ENCODE measurements at regions not wholly inside any gene's neighbourhood (a gene's known extent, or its start where the extent isn't known, plus 50 kb on each side); places are given as distances from the start of the nearest gene placed in this dataset.
"Not testable (repeated sequence)": the region's sequence is repeated elsewhere in the genome, so short reads cannot be mapped to it uniquely, and the experiment has no call there.

DNA sequence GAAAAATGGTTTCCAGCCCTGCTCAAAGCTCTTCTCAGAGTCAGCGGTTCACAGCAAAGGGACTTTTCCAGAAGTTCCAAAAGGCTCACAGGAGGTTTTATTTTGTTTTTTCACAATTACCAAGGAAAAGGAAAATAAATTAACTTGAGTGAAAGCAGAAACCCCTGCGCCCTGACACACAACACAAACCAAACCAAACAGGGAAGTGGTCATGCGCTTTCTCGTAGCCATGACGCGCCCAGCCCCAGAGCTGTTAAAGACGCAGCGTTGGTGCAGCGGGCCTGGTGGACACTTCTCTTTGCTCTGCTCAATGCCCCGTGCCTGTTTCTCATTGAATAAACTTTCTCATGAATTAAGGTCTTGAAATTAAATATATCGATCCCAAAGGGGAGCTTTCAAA lies 134.4 kb upstream of the LYZL2 start:
- no peak for DNase-seq (ENCODE audit: low read depth)

DNA sequence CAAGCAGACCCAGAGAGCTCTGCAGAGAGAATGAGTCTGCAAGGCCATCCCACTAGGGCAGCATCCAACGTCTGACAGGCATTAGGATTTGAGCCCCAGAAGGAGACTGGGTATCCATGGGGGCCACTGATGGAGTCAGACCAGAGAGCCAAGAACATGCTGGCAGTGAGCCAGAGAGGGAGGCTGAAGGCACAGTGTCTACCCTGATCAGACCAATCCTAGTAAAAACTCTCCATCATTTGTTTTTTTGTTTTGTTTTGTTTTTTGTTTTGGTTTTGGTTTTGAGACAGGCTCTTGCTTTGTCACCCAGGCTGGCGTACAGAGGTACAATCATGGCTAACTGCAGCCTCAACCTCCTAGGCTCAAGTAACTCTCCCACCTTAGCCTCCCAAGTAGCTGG lies 133.1 kb upstream of the LYZL2 start:
- no peak for DNase-seq (ENCODE audit: low read depth)

DNA sequence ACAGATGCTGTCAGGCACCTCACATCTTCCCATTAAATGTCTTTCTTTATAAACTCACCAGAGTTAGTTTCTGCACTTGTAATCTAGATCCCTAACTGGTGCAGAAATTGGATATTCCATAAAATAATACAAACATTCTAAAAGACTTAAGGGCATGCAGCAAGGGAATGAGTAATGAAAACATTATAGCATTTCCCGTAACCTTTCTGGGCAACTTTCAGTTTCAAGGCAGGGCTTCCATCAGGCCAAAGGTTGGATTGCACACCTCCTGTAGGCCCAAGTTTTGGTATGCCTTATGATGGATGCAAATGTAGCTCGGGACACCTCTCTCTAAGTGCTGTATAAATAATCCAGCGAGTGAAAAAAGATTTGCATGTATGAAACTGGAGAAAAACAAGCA lies 129.9 kb upstream of the LYZL2 start:
- peak; percentile 79 for DNase-seq (ENCODE audit: low read depth)

DNA sequence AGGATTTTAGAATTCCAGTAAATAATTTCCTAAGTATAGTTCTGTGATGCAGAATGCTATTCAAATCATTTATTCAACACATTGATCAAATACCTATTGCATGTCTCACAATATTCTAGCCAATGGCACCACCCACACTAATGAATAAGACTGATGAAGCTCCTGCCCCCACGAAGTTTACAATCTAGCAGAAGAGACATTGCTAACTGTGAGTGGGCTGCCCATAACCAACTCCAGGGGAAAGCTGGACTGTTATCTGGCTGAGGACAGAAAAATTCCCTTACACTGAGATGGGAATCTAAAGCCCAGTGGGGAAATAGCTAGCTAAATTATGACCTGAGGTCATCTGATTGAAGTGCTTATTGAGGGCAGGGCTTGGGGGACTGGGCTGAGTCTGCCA lies 128.8 kb upstream of the LYZL2 start:
- peak; percentile 30 for DNase-seq (ENCODE audit: low read depth)

DNA sequence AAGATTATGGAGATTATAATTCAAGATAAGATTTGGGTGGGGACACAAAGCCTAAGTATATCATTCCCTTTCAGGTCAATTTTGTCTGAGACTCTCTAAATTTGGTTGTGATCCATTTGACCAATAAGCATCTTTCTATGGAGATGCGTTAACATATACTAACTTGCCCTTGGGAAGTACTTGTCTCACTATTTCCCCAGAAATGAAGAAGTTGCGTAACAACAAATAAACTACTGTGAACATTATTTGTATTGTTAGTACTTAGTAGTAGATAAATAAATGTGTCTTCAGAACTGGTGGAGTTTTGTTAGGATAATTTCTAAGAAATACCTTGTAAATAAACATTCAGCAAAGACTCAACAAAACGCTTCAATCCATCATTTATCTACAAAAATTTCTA lies 127.3 kb upstream of the LYZL2 start:
- DNase-seq (ENCODE audit: low read depth): no peak

DNA sequence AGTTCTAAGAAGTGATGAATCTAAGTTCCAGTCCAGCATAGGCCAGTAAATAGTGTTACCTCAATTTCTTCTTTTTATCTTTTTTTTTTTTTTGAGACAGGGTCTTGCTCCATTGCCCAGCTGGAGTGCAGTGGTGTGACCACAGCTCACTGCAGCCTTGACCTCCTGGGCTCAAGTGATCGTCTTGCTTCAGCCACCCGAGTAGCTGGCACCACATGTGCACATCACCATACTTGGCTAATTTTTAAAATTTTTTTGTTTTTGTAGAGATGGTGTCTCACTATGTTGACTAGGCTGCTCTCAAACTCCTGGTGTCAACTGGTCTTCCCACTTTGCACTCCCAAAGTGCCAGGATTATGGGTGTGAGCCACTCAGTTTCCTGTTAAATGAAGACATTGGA lies 126.6 kb upstream of the LYZL2 start:
- DNase-seq (ENCODE audit: low read depth): no peak

DNA sequence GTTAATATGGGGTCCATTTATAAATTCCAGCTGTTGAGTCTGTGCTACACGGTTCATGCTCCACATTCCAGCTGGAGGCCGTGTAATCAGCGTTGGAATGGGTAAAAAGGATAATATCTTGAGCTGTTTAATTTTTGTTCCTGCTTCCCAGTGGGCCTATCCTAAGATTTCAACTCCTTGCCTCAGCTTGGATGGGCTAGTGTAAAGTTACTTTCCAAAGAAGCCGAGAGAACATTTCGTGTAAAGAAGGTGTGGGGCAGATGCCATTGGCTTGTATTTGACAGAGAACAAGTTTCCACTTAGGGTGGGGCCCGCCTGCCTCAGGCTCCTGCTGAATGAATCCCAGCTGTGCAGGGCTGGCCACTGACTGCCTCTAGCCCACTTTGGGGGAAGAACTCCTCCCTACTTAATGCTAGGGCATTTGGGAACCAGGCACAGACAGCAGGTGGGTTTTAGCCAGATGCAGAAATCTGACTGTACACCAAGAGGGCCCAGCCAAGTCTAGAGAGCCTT lies 125.9 kb upstream of the LYZL2 start:
- no peak for DNase-seq (ENCODE audit: low read depth)

DNA sequence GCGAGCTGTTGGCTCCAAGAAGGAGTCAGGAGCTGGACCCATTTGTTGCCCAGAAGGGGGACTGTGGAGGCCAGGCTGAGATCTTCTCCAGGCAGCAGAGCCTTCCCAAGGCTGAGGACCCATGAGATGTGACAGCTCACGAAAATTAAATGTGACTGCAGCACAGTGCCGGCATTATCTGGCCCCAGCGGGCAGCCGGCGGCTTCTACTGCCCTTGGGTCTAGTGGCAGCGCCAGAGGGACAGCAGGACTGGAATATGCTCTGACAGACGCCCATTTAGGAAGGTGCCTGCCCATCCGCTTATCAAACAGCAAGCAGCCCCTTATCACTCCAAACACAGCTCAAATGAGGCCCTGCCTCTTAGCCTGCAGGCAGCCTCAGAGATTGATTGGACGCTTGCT lies 122.9 kb upstream of the LYZL2 start:
- no peak for DNase-seq (ENCODE audit: low read depth)

DNA sequence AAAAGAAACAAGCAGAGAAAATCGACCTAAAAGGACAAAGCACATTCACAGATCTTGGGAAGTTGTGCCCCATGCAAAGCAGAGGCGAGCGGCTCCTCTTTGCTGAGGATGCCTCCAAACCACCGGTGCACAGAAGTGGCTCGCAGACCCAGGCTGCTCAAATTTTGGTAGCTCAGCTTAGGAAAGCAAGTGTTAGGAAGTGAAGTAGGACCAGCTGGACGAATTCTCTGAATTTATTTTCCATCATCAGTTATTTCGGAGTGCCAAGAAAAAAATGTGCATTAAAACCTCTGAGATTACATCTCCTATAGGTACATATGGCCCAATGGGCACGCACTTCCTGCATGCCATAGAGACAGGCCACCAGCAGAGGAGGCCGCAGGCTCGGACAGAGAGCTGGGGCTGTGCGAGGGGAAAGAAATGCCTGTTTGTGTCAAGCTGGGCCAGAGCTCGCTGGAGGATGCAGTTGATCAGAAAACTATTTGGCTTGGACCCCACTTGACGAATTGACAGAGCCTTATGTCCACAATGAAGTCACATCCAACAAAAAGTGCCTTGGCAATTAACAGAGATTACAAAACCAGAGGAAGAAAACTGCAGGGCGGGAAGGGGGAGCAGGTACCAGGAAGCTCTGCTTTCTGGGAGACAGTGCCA lies 122.3 kb upstream of the LYZL2 start:
- DNase-seq (ENCODE audit: low read depth): peak; percentile 78

DNA sequence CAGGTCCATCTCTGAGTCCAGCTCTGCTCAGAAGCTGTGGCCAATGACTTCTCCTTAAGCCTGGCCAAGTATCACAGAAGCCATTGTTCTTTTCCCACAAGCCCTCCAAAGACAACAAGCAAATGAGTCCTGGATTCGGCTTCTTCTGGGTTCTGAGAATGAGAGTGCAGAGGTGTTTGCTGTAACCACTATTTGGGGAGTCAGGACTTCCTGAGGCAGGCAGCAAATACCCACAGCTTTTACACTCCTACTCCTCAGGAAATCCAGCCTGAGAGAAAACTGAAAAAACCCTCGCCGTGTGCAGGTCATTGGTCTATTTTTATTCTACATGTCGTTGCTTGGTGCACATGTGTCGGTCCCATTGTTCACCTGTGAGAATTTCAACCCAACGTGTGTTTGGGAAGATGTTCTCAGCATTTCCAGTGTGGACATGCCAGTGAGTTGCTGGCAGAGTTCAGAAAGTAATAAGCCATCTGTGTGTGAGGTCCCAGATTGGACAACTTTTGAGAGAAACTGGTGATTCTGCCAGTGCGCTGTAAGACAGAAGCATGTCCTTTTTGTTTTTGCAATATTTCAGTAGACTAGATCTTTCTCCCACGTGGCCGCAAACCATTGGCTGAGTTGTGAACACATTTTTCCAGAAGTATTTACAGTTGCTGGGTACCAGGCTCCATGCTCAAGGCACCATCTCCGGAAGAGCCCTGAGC lies 121.6 kb upstream of the LYZL2 start:
- no peak for DNase-seq (ENCODE audit: low read depth)

DNA sequence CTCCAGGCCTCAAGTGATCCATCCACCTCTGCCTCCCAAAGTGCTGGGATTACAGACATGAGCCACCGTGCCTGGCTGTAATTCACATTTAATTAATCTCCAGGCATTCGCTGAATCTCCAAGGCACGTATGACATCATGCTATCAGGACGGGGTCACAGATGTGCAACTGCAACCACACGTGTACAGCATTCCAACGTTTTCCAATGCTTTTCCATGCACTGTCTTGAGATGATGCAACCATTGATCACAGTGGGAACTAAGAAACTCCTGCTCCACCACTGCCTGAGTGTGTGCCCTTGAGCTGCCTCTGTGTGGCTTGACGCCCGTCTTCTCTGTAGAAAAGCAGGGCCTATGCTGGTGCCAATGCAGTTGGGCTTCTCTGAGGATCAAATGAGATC lies 119.8 kb upstream of the LYZL2 start:
- DNase-seq (ENCODE audit: low read depth): no peak

DNA sequence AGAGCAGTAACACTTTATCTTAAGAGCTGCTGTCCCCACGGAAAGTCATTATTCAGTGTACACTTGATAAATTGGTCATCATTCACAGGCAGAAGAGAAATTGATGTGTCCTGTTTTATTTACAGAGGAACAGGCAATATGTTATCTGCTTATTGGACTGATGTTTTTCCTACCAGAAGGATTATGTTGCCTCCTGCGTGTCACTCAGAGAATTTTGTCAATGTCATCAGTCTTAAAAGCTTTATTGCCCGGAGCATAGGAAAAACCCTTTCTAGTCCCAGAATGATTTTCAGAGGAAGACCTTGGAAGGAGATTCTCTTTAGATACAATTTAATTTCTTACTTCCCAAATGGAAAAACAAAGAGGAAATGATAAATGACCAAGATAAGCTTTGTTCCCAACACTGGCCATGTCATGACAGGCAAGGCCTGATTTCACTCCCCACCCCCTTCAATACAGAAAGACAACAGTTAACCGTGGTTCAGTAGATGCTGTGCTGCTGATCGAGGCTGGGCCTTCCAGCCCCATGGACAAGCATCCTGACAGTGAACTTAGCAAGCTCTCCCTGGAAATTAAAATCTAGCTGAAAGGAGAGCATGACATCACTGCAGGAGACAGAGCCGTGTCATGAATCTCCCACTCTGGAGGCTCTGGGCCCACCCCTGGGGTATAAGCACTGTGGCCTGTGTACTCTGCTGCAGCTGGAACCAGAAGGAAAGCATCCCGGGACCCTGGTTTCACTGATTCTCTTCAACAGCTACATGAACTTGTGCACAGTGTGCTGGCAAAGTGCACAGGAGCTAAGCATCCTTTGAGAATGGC lies 118.8 kb upstream of the LYZL2 start:
- DNase-seq (ENCODE audit: low read depth): no peak

DNA sequence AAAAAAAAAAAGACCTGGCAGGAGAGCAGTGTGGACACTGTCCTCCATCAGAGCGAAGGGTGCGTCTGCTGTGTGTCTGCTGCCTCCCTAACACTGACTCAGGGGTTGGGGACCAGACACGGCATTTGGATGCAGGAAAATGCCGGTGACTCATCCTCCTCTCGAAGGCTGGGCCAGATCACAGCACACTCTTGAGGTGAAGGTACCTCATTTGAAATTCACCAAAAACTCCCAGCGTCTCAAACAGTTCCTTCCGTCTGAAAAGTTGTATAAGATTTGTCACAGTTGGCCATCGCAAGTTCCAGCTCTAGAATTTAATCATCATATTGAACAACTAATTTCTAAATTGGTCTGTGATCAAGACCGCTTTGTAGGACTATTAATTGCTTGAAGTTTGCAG lies 118.1 kb upstream of the LYZL2 start:
- DNase-seq (ENCODE audit: low read depth): peak; percentile 45

DNA sequence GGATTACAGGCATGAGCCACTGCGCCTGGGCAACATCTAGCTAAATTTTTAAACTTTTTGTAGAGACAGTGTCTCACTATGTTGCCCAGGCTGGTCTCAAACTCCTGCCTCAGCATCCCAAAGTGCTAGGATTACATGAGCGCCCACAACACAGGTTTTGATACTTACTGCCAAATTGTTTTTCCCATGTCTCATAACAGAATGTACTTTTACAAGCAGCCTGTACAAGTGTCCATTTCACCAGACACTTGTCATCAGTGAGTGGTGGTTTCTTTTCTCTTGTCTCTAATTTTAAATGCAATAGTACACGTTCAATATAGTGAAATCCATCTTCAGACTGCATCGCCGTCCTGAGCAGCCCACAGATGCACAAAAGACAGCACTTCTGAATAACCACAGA lies 116.4 kb upstream of the LYZL2 start:
- DNase-seq (ENCODE audit: low read depth): no peak

DNA sequence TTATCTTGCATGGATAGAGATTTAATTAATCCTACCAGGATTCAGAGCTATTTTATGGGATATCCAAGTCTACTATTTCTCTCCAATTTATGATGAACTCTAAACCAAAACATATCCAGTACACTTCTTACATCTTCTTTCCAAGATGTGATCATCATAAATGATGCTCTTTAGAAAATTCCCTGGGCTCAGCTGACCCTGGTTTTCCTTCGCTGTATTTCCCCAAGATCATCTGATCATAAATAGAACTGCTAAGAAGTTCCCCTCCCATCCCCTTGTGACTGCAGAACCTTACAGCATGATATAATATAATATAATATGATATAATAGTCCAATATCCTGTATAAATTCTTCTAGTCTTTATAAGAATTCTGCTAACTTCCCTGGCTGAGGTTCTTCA lies 114.6 kb upstream of the LYZL2 start:
- no peak for DNase-seq (ENCODE audit: low read depth)

DNA sequence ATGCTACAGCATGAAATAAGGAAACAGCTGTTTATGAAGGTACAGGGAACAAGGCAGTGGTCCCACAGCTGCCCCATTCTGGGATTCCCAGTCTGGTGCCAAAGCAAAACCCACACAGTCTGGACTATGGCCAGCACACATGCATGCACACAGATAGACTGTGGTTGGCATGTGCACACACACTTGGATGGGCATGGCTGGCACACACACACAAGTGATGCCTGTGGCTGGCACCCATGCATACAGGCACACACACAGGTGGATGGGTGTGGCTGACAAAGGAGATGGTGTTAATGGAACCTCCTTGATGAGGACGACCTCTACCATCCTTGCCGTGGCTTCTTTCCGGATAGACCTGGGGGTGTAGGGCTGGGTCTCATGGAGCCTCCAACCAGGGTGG lies 114.0 kb upstream of the LYZL2 start:
- no peak for DNase-seq (ENCODE audit: low read depth)

DNA sequence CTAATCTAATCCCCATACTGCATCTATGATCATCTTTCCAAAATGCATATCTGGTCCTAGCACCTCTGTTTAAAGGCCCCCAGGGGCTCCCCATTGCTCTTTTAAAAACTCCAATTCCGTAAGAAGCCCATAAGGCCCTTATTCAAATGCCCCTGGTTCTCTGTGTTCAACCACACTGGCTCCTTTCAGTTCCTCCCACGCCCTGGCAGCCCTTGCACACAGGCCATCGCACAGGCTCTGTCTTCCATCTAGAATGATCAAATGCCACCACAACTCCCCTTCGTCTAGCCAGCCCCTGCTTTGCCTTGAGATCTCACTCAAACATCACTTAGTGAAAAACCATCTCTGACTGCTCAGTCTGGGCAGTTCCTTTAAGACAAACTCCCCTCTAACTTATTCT lies 112.9 kb upstream of the LYZL2 start:
- no peak for DNase-seq (ENCODE audit: low read depth)

DNA sequence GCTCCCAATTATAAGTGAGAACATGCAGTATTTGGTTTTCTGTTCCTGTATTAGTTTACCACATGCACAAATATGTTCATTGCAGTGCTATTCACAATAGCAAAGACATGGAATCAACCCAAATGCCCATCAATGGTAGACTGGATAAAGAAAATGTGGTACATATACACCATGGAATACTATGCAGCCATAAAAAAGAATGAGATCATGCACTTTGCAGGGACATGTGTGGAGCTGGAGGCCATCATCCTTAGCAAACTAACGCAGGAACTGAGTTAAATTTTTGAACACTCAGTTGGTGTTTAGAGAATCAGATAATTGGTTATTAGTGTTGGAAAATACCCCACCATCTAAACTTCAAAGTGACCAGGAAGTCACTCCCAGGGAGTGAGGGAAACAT lies 111.2 kb upstream of the LYZL2 start:
- not testable (repeated sequence) for DNase-seq (ENCODE audit: low read depth)

DNA sequence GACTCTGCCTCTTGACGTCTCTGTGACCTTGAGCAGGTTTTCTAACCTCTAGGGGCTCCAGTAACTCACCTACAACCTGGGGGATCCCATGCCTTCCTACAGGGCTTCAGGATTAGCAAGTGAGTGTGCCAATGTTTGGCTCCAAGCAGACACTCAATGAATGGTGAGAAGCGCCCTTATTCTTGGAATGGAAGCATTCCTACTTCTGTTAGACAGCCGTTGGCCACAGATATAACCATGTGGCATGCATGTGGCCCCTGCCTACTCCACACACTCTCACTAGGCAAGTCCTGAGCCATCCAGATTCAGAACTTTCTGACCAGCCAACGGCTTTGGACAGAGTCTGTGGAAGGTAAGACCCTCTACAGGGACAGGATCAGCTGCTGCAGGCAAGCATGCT lies 108.9 kb upstream of the LYZL2 start:
- DNase-seq (ENCODE audit: low read depth): no peak

DNA sequence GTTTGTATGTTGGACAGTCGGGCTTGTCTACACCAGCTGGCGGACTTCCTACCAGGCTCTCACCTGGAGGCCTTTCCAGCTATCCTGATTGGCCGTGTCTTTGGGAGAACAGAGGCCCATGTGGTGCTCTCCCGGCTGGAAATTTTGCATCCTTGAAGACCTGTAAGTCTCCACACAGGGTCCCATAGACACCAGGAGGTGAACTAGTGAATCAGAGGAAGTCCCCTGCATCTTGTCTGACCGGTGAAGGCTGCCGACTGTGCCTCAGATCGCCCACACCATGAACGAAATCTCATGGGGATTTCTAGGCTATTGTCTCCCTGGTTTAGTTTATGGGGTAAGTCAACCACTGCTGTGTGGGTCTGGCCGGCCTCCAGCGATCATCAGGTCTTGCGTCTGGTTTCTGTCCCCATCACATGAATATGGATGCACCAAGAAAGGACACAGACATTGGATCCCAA lies 108.4 kb upstream of the LYZL2 start:
- no peak for DNase-seq (ENCODE audit: low read depth)

DNA sequence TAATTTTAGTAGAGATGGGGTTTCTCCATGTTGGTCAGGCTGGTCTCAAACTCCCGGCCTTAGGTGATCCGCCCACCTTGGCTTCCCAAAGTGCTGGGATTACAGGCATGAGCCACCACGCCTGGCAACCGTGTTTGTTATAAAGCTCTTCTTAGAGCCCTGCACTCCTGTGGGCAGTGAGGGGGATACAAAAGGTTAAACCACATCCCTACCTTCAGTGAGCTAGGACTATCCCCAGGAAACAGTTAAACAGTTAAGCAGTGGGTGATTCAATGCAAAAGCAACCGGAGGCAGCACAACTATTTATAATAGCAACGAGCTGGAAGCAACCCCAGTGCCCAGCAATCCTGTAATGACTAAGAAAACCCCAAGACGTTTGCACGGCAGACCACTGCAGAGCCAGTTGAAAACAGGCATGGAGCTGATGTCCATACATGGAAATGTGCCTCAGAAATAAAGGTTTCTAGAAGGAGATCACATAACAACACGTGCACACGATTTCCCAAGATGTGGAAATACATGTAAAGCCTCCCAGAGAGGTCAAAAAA lies 107.2 kb upstream of the LYZL2 start:
- DNase-seq (ENCODE audit: low read depth): peak; percentile 100

DNA sequence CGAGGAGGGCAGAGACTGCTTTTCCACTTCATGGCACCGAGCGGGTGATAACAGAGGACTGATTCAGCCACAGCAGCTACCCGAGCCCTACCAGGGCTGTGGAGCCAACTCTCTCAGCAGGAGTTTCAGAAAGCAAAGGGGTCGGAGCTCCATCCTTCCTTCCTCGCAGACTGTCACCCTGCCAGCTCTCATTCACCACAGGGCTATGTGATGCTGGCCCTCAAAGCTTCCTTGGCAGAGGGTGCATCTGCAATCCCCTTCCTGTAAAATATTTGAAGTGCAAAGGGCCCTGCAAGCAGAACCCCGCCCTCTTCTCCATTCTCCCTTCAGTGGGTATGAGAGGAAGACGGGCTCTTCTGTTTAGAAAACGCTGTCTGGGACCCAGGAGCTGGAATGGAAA lies 105.3 kb upstream of the LYZL2 start:
- DNase-seq (ENCODE audit: low read depth): no peak

DNA sequence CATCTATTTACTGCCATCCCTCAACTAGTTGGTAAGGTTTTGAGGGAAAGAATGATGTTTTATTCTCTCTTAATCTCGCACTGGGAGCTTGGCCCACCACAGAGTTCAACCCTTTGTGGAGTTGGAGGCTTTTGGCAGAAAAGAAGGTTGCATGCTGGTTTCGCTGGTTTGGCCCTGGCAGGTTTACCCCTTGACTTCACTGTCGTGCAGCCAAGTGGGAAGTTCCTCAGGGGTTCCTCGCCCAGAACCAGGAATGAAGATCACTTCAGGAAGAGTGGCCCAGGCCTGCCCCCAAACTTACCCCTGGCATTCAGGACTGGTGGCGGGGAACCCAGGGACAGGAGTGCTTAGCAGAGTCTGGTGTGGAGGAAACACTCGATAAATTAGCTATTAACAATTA lies 103.1 kb upstream of the LYZL2 start:
- no peak for DNase-seq (ENCODE audit: low read depth)
